Mesendoderm (in vitro differentiated cells): ENCODE measurements at regions not wholly inside any gene's neighbourhood (a gene's known extent, or its start where the extent isn't known, plus 50 kb on each side); places are given as distances from the start of the nearest gene placed in this dataset.
A peak's percentile ranks its signal among the peaks of the same experiment; 100 is the strongest.

Source experiments
- DNase-seq: peaks from one replicate; pipeline ENCODE4 v3.0.0; 2013
- H2AK5ac ChIP-seq: 2 replicates; pipeline ENCODE4 v1.6.1; 2013; ENCODE audit warnings: low read length, inconsistent platforms
- H2BK120ac ChIP-seq: 2 replicates; pipeline ENCODE4 v1.6.1; 2013; ENCODE audit warnings: low read depth, mild to moderate bottlenecking, low read length, moderate library complexity, mixed read lengths
- H2BK15ac ChIP-seq: replicated peaks from 2 replicates; pipeline ENCODE4 v1.6.1; 2013; ENCODE audit warnings: low read depth, mild to moderate bottlenecking, moderate library complexity
- H2BK5ac ChIP-seq: 2 replicates; pipeline ENCODE4 v1.6.1; 2013; ENCODE audit warnings: low read length, inconsistent platforms
- H3K18ac ChIP-seq: 2 replicates; pipeline ENCODE4 v1.6.1; 2013; ENCODE audit warnings: mild to moderate bottlenecking, low read length, mixed read lengths
- H3K23ac ChIP-seq: one replicate; pipeline ENCODE4 v1.6.1; 2013; ENCODE audit warnings: low read length
- H3K27ac ChIP-seq: 2 replicates; pipeline ENCODE4 v1.5.1; 2013; ENCODE audit warnings: low read depth, mild to moderate bottlenecking, inconsistent platforms, low read length, moderate library complexity
- H3K27me3 ChIP-seq: 2 replicates; pipeline ENCODE4 v1.6.1; 2013; ENCODE audit warnings: low read length, control low read depth, mild to moderate bottlenecking, inconsistent platforms; ENCODE audit not compliant: insufficient read depth, poor library complexity
- H3K36me3 ChIP-seq: 2 replicates; pipeline ENCODE4 v1.6.1; 2013; ENCODE audit warnings: low read length, inconsistent platforms; ENCODE audit not compliant: control insufficient read depth, insufficient read depth
- H3K4ac ChIP-seq: one replicate; pipeline ENCODE4 v1.6.1; 2013; ENCODE audit warnings: low read depth, mild to moderate bottlenecking, low read length, moderate library complexity
- H3K4me1 ChIP-seq: 2 replicates; pipeline ENCODE4 v1.6.1; 2013; ENCODE audit warnings: low read depth, low read length, inconsistent platforms; ENCODE audit not compliant: control insufficient read depth
- H3K4me2 ChIP-seq: 2 replicates; pipeline ENCODE4 v1.6.1; 2013; ENCODE audit warnings: low read length
- H3K4me3 ChIP-seq: 2 replicates; pipeline ENCODE4 v1.5.1; 2013; ENCODE audit warnings: mild to moderate bottlenecking, low read length
- H3K56ac ChIP-seq: one replicate; pipeline ENCODE4 v1.6.1; 2013; ENCODE audit warnings: low read length
- H3K79me1 ChIP-seq: 2 replicates; pipeline ENCODE4 v1.6.1; 2013; ENCODE audit warnings: low read length, inconsistent platforms
- H3K79me2 ChIP-seq: 2 replicates; pipeline ENCODE4 v1.6.1; 2013; ENCODE audit warnings: mild to moderate bottlenecking, low read length; ENCODE audit not compliant: control insufficient read depth, insufficient read depth
- H3K9ac ChIP-seq: 2 replicates; pipeline ENCODE4 v1.6.1; 2013; ENCODE audit warnings: low read length, inconsistent platforms
- H4K5ac ChIP-seq: one replicate; pipeline ENCODE4 v1.6.1; 2013; ENCODE audit warnings: low read length
- H4K8ac ChIP-seq: one replicate; pipeline ENCODE4 v1.6.1; 2013; ENCODE audit warnings: low read depth, mild to moderate bottlenecking, control low read depth, low read length, moderate library complexity
- WGBS: extraction: QIAGEN DNeasy Blood & Tissue Kit; methylation state at CpG from one replicate; pipeline ENCODE4 v1.1.7; 2013; ENCODE audit warnings: low lambda C conversion rate, missing lambda C conversion rate; ENCODE audit not compliant: insufficient coverage; ENCODE audit errors: extremely low coverage; 5-methylcytosine and 5-hydroxymethylcytosine counted together

DNA sequence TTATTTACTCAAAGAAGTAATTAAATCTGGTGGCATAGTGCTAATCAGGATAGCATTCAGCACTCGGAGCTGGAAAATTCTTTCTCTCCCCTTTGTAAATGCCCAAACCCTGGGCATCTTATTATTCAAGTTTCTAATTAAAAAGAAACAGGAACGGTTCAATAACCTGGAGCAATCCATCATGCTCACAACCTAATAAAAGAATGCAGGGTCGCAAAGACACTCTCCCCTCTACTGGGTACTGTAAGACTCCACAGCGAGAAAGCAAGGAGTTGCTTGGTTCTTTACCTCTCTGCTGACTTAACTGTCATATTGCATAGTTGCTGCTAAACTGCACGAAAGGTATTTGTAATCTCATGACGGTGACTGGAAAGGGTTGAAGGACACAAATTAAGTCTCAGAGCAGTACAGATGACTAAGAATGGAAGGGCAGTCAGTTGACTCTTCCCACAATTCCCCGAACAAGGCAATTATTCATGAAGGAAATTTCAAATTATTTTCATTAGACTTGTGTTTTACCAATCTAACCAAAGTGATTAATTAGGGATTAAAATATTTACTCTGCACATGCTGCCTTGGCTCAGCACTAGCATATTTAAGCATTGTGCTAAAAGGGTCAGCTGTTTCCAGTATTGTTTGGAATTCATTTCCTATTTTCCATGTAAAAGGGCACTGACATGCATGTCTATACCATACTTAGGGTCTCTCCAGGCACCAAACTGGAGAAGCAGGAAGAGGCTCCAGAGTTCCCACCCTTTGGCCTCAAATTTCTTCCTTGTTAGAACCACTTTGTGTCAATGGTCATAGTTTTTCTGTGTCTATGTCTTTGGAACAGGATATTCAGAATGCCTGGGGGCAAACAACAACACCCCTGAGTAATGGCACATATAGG, 182.2 kb downstream of the EXOC5 start:
- Histone ChIP-seq H3K79me2 (no peaks in the 10 kb centered on the region), H3K27me3 (no peaks in the 10 kb centered on the region), H3K23ac (no peak overlapping the region), H3K36me3 (no peaks in the 10 kb centered on the region), H3K4me1 (no peaks in the 10 kb centered on the region), H3K56ac (no peak overlapping the region), H2BK5ac (no peak overlapping the region), H2BK120ac (no peak overlapping the region), H3K4me2 (no peak overlapping the region), H3K79me1 (no peaks in the 10 kb centered on the region), H3K18ac (no peak overlapping the region), H4K8ac (no peak overlapping the region), H3K9ac (no peak overlapping the region), H4K5ac (no peak overlapping the region), H3K27ac (no peak overlapping the region), H2BK15ac (no peak overlapping the region), H3K4me3 (no peak overlapping the region), H2AK5ac (no peak overlapping the region), H3K4ac (no peak overlapping the region)
- no peak for DNase-seq
- no CpG with 5 or more reads among the region's 7 CpGs for WGBS

DNA sequence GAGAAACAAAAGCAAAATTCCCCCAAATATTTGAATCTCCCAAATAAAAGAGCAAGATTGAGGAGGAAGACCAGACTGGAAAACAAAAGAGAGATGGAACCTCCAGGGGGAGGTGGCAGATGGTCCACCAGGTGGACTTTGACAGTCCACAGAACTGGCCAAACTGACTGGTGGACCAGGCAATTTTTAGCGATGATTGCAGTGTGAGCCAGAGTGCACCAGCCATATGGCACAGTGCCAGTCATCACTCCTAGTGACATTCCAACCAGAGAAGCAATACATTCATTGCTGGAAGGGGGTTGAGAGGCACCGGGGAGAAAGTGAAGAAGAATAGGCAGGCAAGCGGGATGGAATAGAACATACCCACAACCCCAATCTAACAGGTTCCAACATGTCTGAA, 182.9 kb downstream of the EXOC5 start:
- H2BK120ac ChIP-seq, result no peak overlapping the region
- no peak overlapping the region for H3K56ac ChIP-seq
- no peaks in the 10 kb centered on the region for H3K27me3 ChIP-seq
- H4K5ac ChIP-seq, result no peak overlapping the region
- no peak overlapping the region for H2BK5ac ChIP-seq
- H2BK15ac ChIP-seq, result no peak overlapping the region
- H4K8ac ChIP-seq, result no peak overlapping the region
- H3K36me3 ChIP-seq, result no peaks in the 10 kb centered on the region
- no peak overlapping the region for H3K23ac ChIP-seq
- H3K79me1 ChIP-seq, result no peaks in the 10 kb centered on the region
- H3K9ac ChIP-seq, result no peak overlapping the region
- H3K79me2 ChIP-seq, result no peaks in the 10 kb centered on the region
- no peak overlapping the region for H3K27ac ChIP-seq
- DNase-seq, result no peak
- no peak overlapping the region for H2AK5ac ChIP-seq
- H3K4ac ChIP-seq, result no peak overlapping the region
- H3K18ac ChIP-seq, result no peak overlapping the region
- no CpG with 5 or more reads among the region's 3 CpGs for WGBS
- H3K4me2 ChIP-seq, result no peak overlapping the region
- H3K4me1 ChIP-seq, result no peaks in the 10 kb centered on the region
- no peak overlapping the region for H3K4me3 ChIP-seq

DNA sequence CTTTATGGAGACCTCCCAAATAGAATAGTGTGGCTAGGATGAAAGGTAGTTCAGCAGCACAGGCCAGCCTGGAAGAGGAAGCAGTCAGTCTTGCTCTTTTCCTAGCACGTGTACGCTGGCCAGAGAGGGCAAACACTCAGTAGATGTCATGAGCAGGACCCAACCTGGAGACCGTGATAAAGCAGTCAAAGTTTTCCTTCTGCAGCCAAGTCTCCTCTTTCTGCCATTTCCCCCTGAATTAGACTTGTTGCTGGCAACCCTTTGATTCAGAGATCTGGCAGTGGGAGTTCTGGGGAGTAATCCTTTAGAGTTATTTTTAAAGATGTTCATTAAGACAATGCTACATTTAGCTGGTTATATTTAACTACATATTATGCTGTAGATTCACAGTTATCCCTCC, 183.7 kb downstream of the EXOC5 start:
- no peaks in the 10 kb centered on the region for H3K36me3 ChIP-seq
- no peak overlapping the region for H4K8ac ChIP-seq
- no peaks in the 10 kb centered on the region for H3K27me3 ChIP-seq
- H2BK120ac ChIP-seq, result no peak overlapping the region
- H2BK5ac ChIP-seq, result no peak overlapping the region
- no peak overlapping the region for H3K4me2 ChIP-seq
- H3K4me3 ChIP-seq, result no peak overlapping the region
- H3K4me1 ChIP-seq, result no peaks in the 10 kb centered on the region
- H3K4ac ChIP-seq, result no peak overlapping the region
- H3K27ac ChIP-seq, result no peak overlapping the region
- WGBS, result no CpG with 5 or more reads among the region's 3 CpGs
- no peak overlapping the region for H2BK15ac ChIP-seq
- no peak overlapping the region for H4K5ac ChIP-seq
- H3K23ac ChIP-seq, result no peak overlapping the region
- H2AK5ac ChIP-seq, result no peak overlapping the region
- no peaks in the 10 kb centered on the region for H3K79me1 ChIP-seq
- no peak for DNase-seq
- no peak overlapping the region for H3K18ac ChIP-seq
- no peak overlapping the region for H3K56ac ChIP-seq
- no peaks in the 10 kb centered on the region for H3K79me2 ChIP-seq
- H3K9ac ChIP-seq, result no peak overlapping the region

DNA sequence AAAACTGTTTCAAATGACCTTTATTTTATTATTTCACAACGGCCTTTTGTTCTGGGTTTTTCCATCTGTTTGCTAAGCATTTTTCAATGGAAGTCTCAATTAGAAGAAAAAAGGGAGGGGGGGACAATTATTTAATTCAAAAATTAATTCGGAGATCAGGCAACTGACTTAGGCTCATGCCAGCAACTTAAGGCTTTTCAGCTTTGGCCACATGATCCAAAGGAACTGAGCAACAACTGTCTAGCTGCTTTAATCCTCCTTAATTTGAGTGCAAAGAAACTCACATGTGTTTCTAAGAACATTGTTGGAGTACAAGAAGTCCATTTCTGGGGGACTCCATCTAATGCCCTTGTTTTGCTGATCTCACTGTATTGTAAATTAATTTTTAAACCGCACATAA, 188.0 kb downstream of the EXOC5 start:
- Histone ChIP-seq H3K4me3 (no peak overlapping the region), H2AK5ac (no peak overlapping the region), H3K79me1 (no peaks in the 10 kb centered on the region), H2BK5ac (no peak overlapping the region), H2BK120ac (no peak overlapping the region), H3K27ac (no peak overlapping the region), H3K27me3 (no peaks in the 10 kb centered on the region), H3K36me3 (no peaks in the 10 kb centered on the region), H3K18ac (peak overlapping the region; percentile 51), H3K23ac (no peak overlapping the region), H3K4me2 (no peak overlapping the region), H3K79me2 (no peaks in the 10 kb centered on the region), H2BK15ac (no peak overlapping the region), H4K5ac (no peak overlapping the region), H3K4me1 (no peaks in the 10 kb centered on the region), H3K56ac (no peak overlapping the region), H4K8ac (no peak overlapping the region), H3K4ac (no peak overlapping the region), H3K9ac (no peak overlapping the region)
- no CpG with 5 or more reads among the region's 3 CpGs for WGBS
- DNase-seq, result no peak

DNA sequence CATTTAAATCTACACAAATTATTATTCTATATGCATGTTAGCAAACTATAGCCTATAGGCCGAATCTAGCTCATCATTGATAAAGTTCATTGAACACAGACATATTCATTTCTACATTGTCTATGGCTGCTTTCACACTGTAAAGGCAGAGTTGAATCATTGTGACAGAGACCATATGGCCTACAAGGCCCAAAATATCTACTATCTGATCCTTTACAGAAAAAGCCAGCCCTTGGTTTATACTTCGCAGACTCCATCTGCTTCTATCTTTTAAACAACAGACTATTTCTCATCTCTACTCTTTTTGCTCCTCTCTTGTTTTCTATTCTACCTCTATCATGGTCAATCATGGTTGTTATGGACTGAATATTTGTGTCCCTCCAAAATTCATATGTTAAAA, 190.7 kb downstream of the EXOC5 start:
- Histone ChIP-seq H2BK15ac (no peak overlapping the region), H3K27ac (no peak overlapping the region), H3K4me3 (no peak overlapping the region), H4K8ac (no peak overlapping the region), H2BK5ac (no peak overlapping the region), H3K36me3 (no peaks in the 10 kb centered on the region), H3K56ac (no peak overlapping the region), H4K5ac (no peak overlapping the region), H3K18ac (no peak overlapping the region), H3K9ac (no peak overlapping the region), H3K4me1 (no peaks in the 10 kb centered on the region), H2AK5ac (no peak overlapping the region), H3K27me3 (no peaks in the 10 kb centered on the region), H2BK120ac (no peak overlapping the region), H3K4ac (no peak overlapping the region), H3K23ac (no peak overlapping the region), H3K79me1 (no peaks in the 10 kb centered on the region), H3K4me2 (no peak overlapping the region), H3K79me2 (no peaks in the 10 kb centered on the region)
- WGBS, result no CpG with 5 or more reads among the region's 2 CpGs
- no peak for DNase-seq

DNA sequence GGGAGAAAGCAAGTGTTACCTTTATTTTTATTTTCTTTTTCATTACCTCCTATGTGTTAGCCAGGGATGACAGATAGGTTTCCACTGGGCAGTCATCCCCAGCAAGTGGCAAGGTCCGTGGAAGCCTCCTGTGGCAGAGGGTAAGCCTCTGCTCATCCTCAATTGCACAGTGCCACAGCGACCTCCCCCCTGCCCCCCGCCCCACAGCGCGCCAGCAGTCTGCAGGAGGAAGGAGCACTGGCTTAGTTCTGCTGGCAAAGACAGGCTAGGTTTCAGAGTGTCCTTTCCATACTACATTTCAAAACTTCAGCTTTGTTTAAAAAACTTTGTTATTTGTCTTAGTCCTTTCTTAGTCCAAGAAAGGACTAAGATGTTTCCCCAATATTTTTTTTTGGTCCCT, 194.7 kb downstream of the EXOC5 start:
- no peak overlapping the region for H4K5ac ChIP-seq
- no peak overlapping the region for H3K4me2 ChIP-seq
- H3K9ac ChIP-seq, result no peak overlapping the region
- H2BK15ac ChIP-seq, result no peak overlapping the region
- H3K27me3 ChIP-seq, result no peaks in the 10 kb centered on the region
- no peak overlapping the region for H3K23ac ChIP-seq
- H3K4ac ChIP-seq, result no peak overlapping the region
- H3K36me3 ChIP-seq, result no peaks in the 10 kb centered on the region
- no peak overlapping the region for H3K27ac ChIP-seq
- H4K8ac ChIP-seq, result no peak overlapping the region
- no peak overlapping the region for H2BK5ac ChIP-seq
- no peaks in the 10 kb centered on the region for H3K79me2 ChIP-seq
- H3K4me1 ChIP-seq, result no peaks in the 10 kb centered on the region
- no peak for DNase-seq
- H3K79me1 ChIP-seq, result no peaks in the 10 kb centered on the region
- H3K4me3 ChIP-seq, result no peak overlapping the region
- no peak overlapping the region for H2BK120ac ChIP-seq
- no peak overlapping the region for H2AK5ac ChIP-seq
- no peak overlapping the region for H3K56ac ChIP-seq
- no CpG with 5 or more reads among the region's 5 CpGs for WGBS
- H3K18ac ChIP-seq, result no peak overlapping the region
